PFSK-1 (cell line): ENCODE measurements at regions not wholly inside any gene's neighbourhood (a gene's known extent, or its start where the extent isn't known, plus 50 kb on each side); places are given as distances from the start of the nearest gene placed in this dataset.

ENCODE experiments used
- POLR2AphosphoS5 ChIP-seq: IDR thresholded peaks from 2 replicates; pipeline ENCODE4 v1.6.1; 2012; ENCODE audit warnings: low read depth, mild to moderate bottlenecking, control low read depth, low read length, moderate library complexity
- TAF1 ChIP-seq: IDR thresholded peaks from 2 replicates; pipeline ENCODE4 v1.6.1; 2012; ENCODE audit warnings: low read length, control low read depth, borderline replicate concordance; ENCODE audit not compliant: insufficient read depth

DNA sequence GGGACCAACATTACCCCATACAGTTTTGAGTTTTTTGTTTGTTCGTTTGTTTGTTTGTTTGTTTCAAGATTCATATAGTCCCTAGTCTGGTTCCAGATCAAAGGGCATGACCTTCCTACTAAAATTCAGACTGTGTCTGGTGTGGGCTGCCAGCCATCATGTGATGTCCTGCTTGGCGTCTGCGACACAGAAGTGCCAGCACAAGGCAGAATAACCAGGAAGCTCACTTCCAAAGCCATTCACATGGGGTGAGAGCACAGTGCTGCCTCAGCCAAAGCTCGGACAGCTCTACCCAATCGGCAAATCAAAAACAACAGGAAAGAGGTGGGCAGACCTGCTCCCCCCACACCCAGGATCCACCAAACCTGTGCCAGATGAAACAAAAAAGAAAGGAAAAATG, 142.6 kb upstream of the THBS1 start:
- TF ChIP-seq TAF1 (no peak), POLR2AphosphoS5 (no peak)
